ENCODE measurements at regions not wholly inside any gene's neighbourhood (a gene's known extent, or its start where the extent isn't known, plus 50 kb on each side); places are given as distances from the start of the nearest gene placed in this dataset.

GRCh38 chr7:4574851-4575250, 107.2 kb upstream of the FOXK1 start:
- Histone ChIP-seq H3K9me3 (ENCODE audit: control extremely low read depth in 1 of 5, control insufficient read depth in 4 of 5, insufficient read depth in 2 of 5, low read depth in 1 of 5, low read length in 4 of 5) (peaks cover 0 to 5% (median 4%) of the 10 kb centered on the region in 5 experiments), H3K4me1 (ENCODE audit: control extremely low read depth in 1 of 4, control insufficient read depth in 4 of 4, insufficient read depth in 4 of 4, low read length in 3 of 4) (no peaks in the 10 kb centered on the region), H3K27me3 (replicated peaks in 2 of 5; ENCODE audit: control insufficient read depth in 4 of 5, insufficient read depth in 5 of 5, low read length in 4 of 5) (peaks cover 0 to 3% (median 0%) of the 10 kb centered on the region in 5 experiments), H3K4me3 (ENCODE audit: control insufficient read depth in 1 of 7, extremely low read depth in 1 of 7, insufficient read depth in 4 of 7, low read depth in 2 of 7, low read length in 6 of 7) (no peak overlapping the region), H3K36me3 (ENCODE audit: control insufficient read depth in 4 of 4, insufficient read depth in 4 of 4, low read length in 3 of 4) (no peaks in the 10 kb centered on the region), H3K27ac (ENCODE audit: insufficient read depth in 1 of 2, low read depth in 1 of 2, low read length in 2 of 2, poor library complexity in 1 of 2, severe bottlenecking in 2 of 2) (no peak overlapping the region)
- ChIA-PET CTCF (no interaction called here), POLR2A (no interaction called here)
- no peak for DNase-seq

GRCh38 chr7:4575254-4575653, 106.8 kb upstream of the FOXK1 start:
- Histone ChIP-seq H3K4me1 (ENCODE audit: control extremely low read depth in 1 of 4, control insufficient read depth in 4 of 4, insufficient read depth in 4 of 4, low read length in 3 of 4) (no peaks in the 10 kb centered on the region), H3K9me3 (ENCODE audit: control extremely low read depth in 1 of 5, control insufficient read depth in 4 of 5, insufficient read depth in 2 of 5, low read depth in 1 of 5, low read length in 4 of 5) (peaks cover 0 to 5% (median 4%) of the 10 kb centered on the region in 5 experiments), H3K36me3 (ENCODE audit: control insufficient read depth in 4 of 4, insufficient read depth in 4 of 4, low read length in 3 of 4) (no peaks in the 10 kb centered on the region), H3K27me3 (replicated peaks in 2 of 5; ENCODE audit: control insufficient read depth in 4 of 5, insufficient read depth in 5 of 5, low read length in 4 of 5) (peaks cover 0 to 3% (median 0%) of the 10 kb centered on the region in 5 experiments), H3K4me3 (ENCODE audit: control insufficient read depth in 1 of 7, extremely low read depth in 1 of 7, insufficient read depth in 4 of 7, low read depth in 2 of 7, low read length in 6 of 7) (no peak overlapping the region), H3K27ac (ENCODE audit: insufficient read depth in 1 of 2, low read depth in 1 of 2, low read length in 2 of 2, poor library complexity in 1 of 2, severe bottlenecking in 2 of 2) (no peak overlapping the region)
- 96% methylated on average over 3 of the region's 3 CpGs for WGBS (ENCODE audit: insufficient coverage)
- CTCF ChIA-PET: no interaction called here
- DNase-seq: no peak
- POLR2A ChIA-PET: no interaction called here

GRCh38 chr7:4602905-4603842, 78.9 kb upstream of the FOXK1 start:
- Histone ChIP-seq H3K4me3 (ENCODE audit: control insufficient read depth in 1 of 7, extremely low read depth in 1 of 7, insufficient read depth in 4 of 7, low read depth in 2 of 7, low read length in 6 of 7) (no peak overlapping the region), H3K9me3 (ENCODE audit: control extremely low read depth in 1 of 5, control insufficient read depth in 4 of 5, insufficient read depth in 2 of 5, low read depth in 1 of 5, low read length in 4 of 5) (no peaks in the 10 kb centered on the region), H3K27ac (ENCODE audit: insufficient read depth in 1 of 2, low read depth in 1 of 2, low read length in 2 of 2, poor library complexity in 1 of 2, severe bottlenecking in 2 of 2) (no peak overlapping the region), H3K27me3 (replicated peaks in 2 of 5; ENCODE audit: control insufficient read depth in 4 of 5, insufficient read depth in 5 of 5, low read length in 4 of 5) (no peaks in the 10 kb centered on the region), H3K36me3 (ENCODE audit: control insufficient read depth in 4 of 4, insufficient read depth in 4 of 4, low read length in 3 of 4) (no peaks in the 10 kb centered on the region), H3K4me1 (ENCODE audit: control extremely low read depth in 1 of 4, control insufficient read depth in 4 of 4, insufficient read depth in 4 of 4, low read length in 3 of 4) (no peaks in the 10 kb centered on the region)
- 93% methylated on average over 19 of the region's 20 CpGs for WGBS (ENCODE audit: insufficient coverage)
- DNase-seq: no peak
- POLR2A ChIA-PET: no interaction called here
- CTCF ChIA-PET: no interaction called here

GRCh38 chr7:4603843-4604231, 78.3 kb upstream of the FOXK1 start:
- no peaks in the 10 kb centered on the region for H3K9me3 ChIP-seq (ENCODE audit: control extremely low read depth in 1 of 5, control insufficient read depth in 4 of 5, insufficient read depth in 2 of 5, low read depth in 1 of 5, low read length in 4 of 5)
- no peaks in the 10 kb centered on the region for H3K4me1 ChIP-seq (ENCODE audit: control extremely low read depth in 1 of 4, control insufficient read depth in 4 of 4, insufficient read depth in 4 of 4, low read length in 3 of 4)
- no peaks in the 10 kb centered on the region for H3K27me3 ChIP-seq (replicated peaks in 2 of 5; ENCODE audit: control insufficient read depth in 4 of 5, insufficient read depth in 5 of 5, low read length in 4 of 5)
- H3K36me3 ChIP-seq (ENCODE audit: control insufficient read depth in 4 of 4, insufficient read depth in 4 of 4, low read length in 3 of 4): no peaks in the 10 kb centered on the region
- H3K27ac ChIP-seq (ENCODE audit: insufficient read depth in 1 of 2, low read depth in 1 of 2, low read length in 2 of 2, poor library complexity in 1 of 2, severe bottlenecking in 2 of 2): no peak overlapping the region
- DNase-seq: no peak
- POLR2A ChIA-PET: no interaction called here
- no peak overlapping the region for H3K4me3 ChIP-seq (ENCODE audit: control insufficient read depth in 1 of 7, extremely low read depth in 1 of 7, insufficient read depth in 4 of 7, low read depth in 2 of 7, low read length in 6 of 7)
- CTCF ChIA-PET: no interaction called here
- WGBS (ENCODE audit: insufficient coverage): 100% methylated on average over 8 of the region's 8 CpGs

- Histone ChIP-seq H3K36me3 (ENCODE audit: control insufficient read depth in 4 of 4, insufficient read depth in 4 of 4, low read length in 3 of 4) (no peaks in the 10 kb centered on the region), H3K9me3 (ENCODE audit: control extremely low read depth in 1 of 5, control insufficient read depth in 4 of 5, insufficient read depth in 2 of 5, low read depth in 1 of 5, low read length in 4 of 5) (no peaks in the 10 kb centered on the region), H3K27ac (ENCODE audit: insufficient read depth in 1 of 2, low read depth in 1 of 2, low read length in 2 of 2, poor library complexity in 1 of 2, severe bottlenecking in 2 of 2) (no peak overlapping the region), H3K4me3 (ENCODE audit: control insufficient read depth in 1 of 7, extremely low read depth in 1 of 7, insufficient read depth in 4 of 7, low read depth in 2 of 7, low read length in 6 of 7) (no peak overlapping the region), H3K27me3 (replicated peaks in 2 of 5; ENCODE audit: control insufficient read depth in 4 of 5, insufficient read depth in 5 of 5, low read length in 4 of 5) (no peaks in the 10 kb centered on the region), H3K4me1 (ENCODE audit: control extremely low read depth in 1 of 4, control insufficient read depth in 4 of 4, insufficient read depth in 4 of 4, low read length in 3 of 4) (no peaks in the 10 kb centered on the region)
- DNase-seq: no peak
- CTCF ChIA-PET: interaction anchor here (0.9 to 1.5 kb wide), 2 partner anchors 27 to 29 kb away, joined by 3 to 5 read pairs; no protein-coding TSS in a partner anchor
- POLR2A ChIA-PET: no interaction called here
- WGBS (ENCODE audit: insufficient coverage): 94% methylated on average over 14 of the region's 16 CpGs
Measured at GRCh38 chr7:4604456-4604940, 77.6 kb upstream of the FOXK1 start.

- Histone ChIP-seq H3K36me3 (ENCODE audit: control insufficient read depth in 4 of 4, insufficient read depth in 4 of 4, low read length in 3 of 4) (no peaks in the 10 kb centered on the region), H3K4me3 (ENCODE audit: control insufficient read depth in 1 of 7, extremely low read depth in 1 of 7, insufficient read depth in 4 of 7, low read depth in 2 of 7, low read length in 6 of 7) (no peak overlapping the region), H3K27me3 (replicated peaks in 2 of 5; ENCODE audit: control insufficient read depth in 4 of 5, insufficient read depth in 5 of 5, low read length in 4 of 5) (no peaks in the 10 kb centered on the region), H3K4me1 (ENCODE audit: control extremely low read depth in 1 of 4, control insufficient read depth in 4 of 4, insufficient read depth in 4 of 4, low read length in 3 of 4) (peaks cover 0 to 4% (median 2%) of the 10 kb centered on the region in 4 experiments), H3K9me3 (ENCODE audit: control extremely low read depth in 1 of 5, control insufficient read depth in 4 of 5, insufficient read depth in 2 of 5, low read depth in 1 of 5, low read length in 4 of 5) (no peaks in the 10 kb centered on the region), H3K27ac (ENCODE audit: insufficient read depth in 1 of 2, low read depth in 1 of 2, low read length in 2 of 2, poor library complexity in 1 of 2, severe bottlenecking in 2 of 2) (no peak overlapping the region)
- WGBS (ENCODE audit: insufficient coverage): 100% methylated on average over 7 of the region's 10 CpGs
- DNase-seq: no peak
- POLR2A ChIA-PET: no interaction called here
- CTCF ChIA-PET: interaction anchor here (1.2 to 2.9 kb wide), 2 partner anchors 24 to 148 kb away, joined by 6 to 10 read pairs; no protein-coding TSS in a partner anchor
Measured at GRCh38 chr7:4606797-4607196, 75.3 kb upstream of the FOXK1 start.

- Histone ChIP-seq H3K27me3 (replicated peaks in 2 of 5; ENCODE audit: control insufficient read depth in 4 of 5, insufficient read depth in 5 of 5, low read length in 4 of 5) (no peaks in the 10 kb centered on the region), H3K4me1 (ENCODE audit: control extremely low read depth in 1 of 4, control insufficient read depth in 4 of 4, insufficient read depth in 4 of 4, low read length in 3 of 4) (peaks cover 0 to 8% (median 4%) of the 10 kb centered on the region in 4 experiments), H3K36me3 (ENCODE audit: control insufficient read depth in 4 of 4, insufficient read depth in 4 of 4, low read length in 3 of 4) (no peaks in the 10 kb centered on the region), H3K4me3 (ENCODE audit: control insufficient read depth in 1 of 7, extremely low read depth in 1 of 7, insufficient read depth in 4 of 7, low read depth in 2 of 7, low read length in 6 of 7) (no peak overlapping the region), H3K9me3 (ENCODE audit: control extremely low read depth in 1 of 5, control insufficient read depth in 4 of 5, insufficient read depth in 2 of 5, low read depth in 1 of 5, low read length in 4 of 5) (no peaks in the 10 kb centered on the region), H3K27ac (ENCODE audit: insufficient read depth in 1 of 2, low read depth in 1 of 2, low read length in 2 of 2, poor library complexity in 1 of 2, severe bottlenecking in 2 of 2) (no peak overlapping the region)
- ChIA-PET POLR2A (no interaction called here), CTCF (interaction anchor here (1.2 to 2.9 kb wide), 2 partner anchors 24 to 148 kb away, joined by 6 to 10 read pairs; no protein-coding TSS in a partner anchor)
- WGBS (ENCODE audit: insufficient coverage): 94% methylated on average over 13 of the region's 14 CpGs
- DNase-seq: no peak
Measured at GRCh38 chr7:4607311-4607729, 74.8 kb upstream of the FOXK1 start.

All from common myeloid progenitor, CD34-positive (primary cell).